Trophoblast cell (in vitro differentiated cells and primary cell): ENCODE measurements at regions not wholly inside any gene's neighbourhood (a gene's known extent, or its start where the extent isn't known, plus 50 kb on each side); places are given as distances from the start of the nearest gene placed in this dataset.

ENCODE experiments used
- DNase-seq, 2 donors: peaks; one replicate each; pipeline ENCODE4 v3.0.0-alpha.2; 2016
- H2AFZ ChIP-seq: 2 replicates; pipeline ENCODE4 v1.6.1; 2013; ENCODE audit warnings: low read length, moderate library complexity, mild to moderate bottlenecking; ENCODE audit not compliant: insufficient read depth, poor library complexity
- H2AK5ac ChIP-seq: 2 replicates; pipeline ENCODE4 v1.6.1; 2013; ENCODE audit warnings: mild to moderate bottlenecking, low read length
- H2BK120ac ChIP-seq: 2 replicates; pipeline ENCODE4 v1.6.1; 2013; ENCODE audit warnings: low read length, mild to moderate bottlenecking, moderate library complexity; ENCODE audit not compliant: insufficient read depth, poor library complexity
- H2BK12ac ChIP-seq: 2 replicates; pipeline ENCODE4 v1.6.1; 2013; ENCODE audit warnings: mild to moderate bottlenecking, low read length, moderate library complexity
- H2BK5ac ChIP-seq: 2 replicates; pipeline ENCODE4 v1.6.1; 2013; ENCODE audit warnings: low read length, low read depth, moderate library complexity, mild to moderate bottlenecking; ENCODE audit not compliant: poor library complexity
- H3K14ac ChIP-seq: 2 replicates; pipeline ENCODE4 v1.6.1; 2013; ENCODE audit warnings: mild to moderate bottlenecking, low read length
- H3K18ac ChIP-seq: 2 replicates; pipeline ENCODE4 v1.6.1; 2013; ENCODE audit warnings: mild to moderate bottlenecking, low read length
- H3K23ac ChIP-seq: 2 replicates; pipeline ENCODE4 v1.6.1; 2013; ENCODE audit warnings: low read length
- H3K27ac ChIP-seq: 2 replicates; pipeline ENCODE4 v1.5.1; 2013; ENCODE audit warnings: low read depth, mild to moderate bottlenecking, inconsistent platforms, low read length, moderate library complexity
- H3K27me3 ChIP-seq: 2 replicates; pipeline ENCODE4 v1.6.1; 2013; ENCODE audit warnings: inconsistent platforms, mild to moderate bottlenecking, low read length, moderate library complexity; ENCODE audit not compliant: insufficient read depth
- H3K36me3 ChIP-seq, 2 experiments: 1 replicate in 1 of 2; 2 replicates in 1 of 2; pipeline ENCODE4 v1.6.1; 2013; ENCODE audit warnings: low read length in 2 of 2, mild to moderate bottlenecking in 2 of 2, moderate library complexity in 1 of 2; ENCODE audit not compliant: insufficient read depth in 2 of 2, control insufficient read depth in 1 of 2
- H3K4ac ChIP-seq: 2 replicates; pipeline ENCODE4 v1.6.1; 2013; ENCODE audit warnings: low read depth, mild to moderate bottlenecking, low read length, moderate library complexity
- H3K4me1 ChIP-seq, 2 experiments: 1 replicate in 1 of 2; 2 replicates in 1 of 2; pipeline ENCODE4 v1.6.1; 2013; ENCODE audit warnings: low read length in 2 of 2, mild to moderate bottlenecking in 2 of 2, moderate library complexity in 1 of 2; ENCODE audit not compliant: insufficient read depth in 2 of 2, control insufficient read depth in 1 of 2
- H3K4me2 ChIP-seq: 2 replicates; pipeline ENCODE4 v1.6.1; 2013; ENCODE audit warnings: inconsistent platforms, mild to moderate bottlenecking, low read length, moderate library complexity
- H3K4me3 ChIP-seq: 2 replicates; pipeline ENCODE4 v1.5.1; 2013; ENCODE audit warnings: mild to moderate bottlenecking, low read depth, low read length, inconsistent platforms
- H3K79me1 ChIP-seq: one replicate; pipeline ENCODE4 v1.6.1; 2013; ENCODE audit warnings: low read length
- H3K79me2 ChIP-seq: 2 replicates; pipeline ENCODE4 v1.6.1; 2013; ENCODE audit warnings: low read length, mild to moderate bottlenecking; ENCODE audit not compliant: control insufficient read depth, insufficient read depth, poor library complexity
- H3K9ac ChIP-seq: 2 replicates; pipeline ENCODE4 v1.6.1; 2013; ENCODE audit warnings: mild to moderate bottlenecking, low read length
- H3K9me3 ChIP-seq: 2 replicates; pipeline ENCODE4 v1.6.1; 2013; ENCODE audit warnings: low read depth, mild to moderate bottlenecking, control low read depth, inconsistent platforms, low read length; ENCODE audit not compliant: insufficient read depth
- H4K12ac ChIP-seq: 2 replicates; pipeline ENCODE4 v1.6.1; 2013; ENCODE audit warnings: low read depth, mild to moderate bottlenecking, low read length, moderate library complexity
- H4K8ac ChIP-seq: 2 replicates; pipeline ENCODE4 v1.6.1; 2013; ENCODE audit warnings: low read depth, mild to moderate bottlenecking, low read length, moderate library complexity
- H4K91ac ChIP-seq: one replicate; pipeline ENCODE4 v1.6.1; 2013; ENCODE audit warnings: low read depth, mild to moderate bottlenecking, low read length, moderate library complexity
- WGBS: extraction: QIAGEN DNeasy Blood & Tissue Kit; methylation state at CpG from one replicate; pipeline ENCODE4 v1.1.7; 2013; ENCODE audit warnings: missing lambda C conversion rate; ENCODE audit not compliant: insufficient read length, insufficient coverage; ENCODE audit errors: extremely low coverage; 5-methylcytosine and 5-hydroxymethylcytosine counted together

DNA sequence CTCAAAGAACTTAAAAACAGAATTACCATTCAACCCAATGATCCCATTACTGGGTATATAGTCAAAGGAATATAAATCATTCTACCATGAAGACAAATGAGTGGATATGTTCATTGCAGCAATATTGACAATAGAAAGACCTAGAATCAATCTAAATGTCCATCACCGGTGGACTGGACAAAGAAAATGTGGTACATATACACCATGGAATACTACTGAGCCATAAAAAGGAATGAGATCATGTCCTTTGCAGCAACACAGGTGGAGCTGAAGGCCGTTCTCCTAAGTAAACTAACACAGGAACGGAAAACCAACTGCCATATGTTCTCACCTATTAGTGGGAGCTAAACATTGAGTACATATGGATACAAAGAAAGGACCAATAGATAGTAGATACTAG is 576.7 kb upstream of the CITED2 start:
- H3K9me3 ChIP-seq = no peaks in the 10 kb centered on the region
- no peak overlapping the region for H2AFZ ChIP-seq
- no peaks in the 10 kb centered on the region for H3K79me2 ChIP-seq
- H3K36me3 ChIP-seq = no peaks in the 10 kb centered on the region
- H2AK5ac ChIP-seq = no peak overlapping the region
- H2BK12ac ChIP-seq = no peak overlapping the region
- WGBS = no CpG with 5 or more reads among the region's 3 CpGs
- no peaks in the 10 kb centered on the region for H3K79me1 ChIP-seq
- H2BK120ac ChIP-seq = no peak overlapping the region
- DNase-seq = no peak
- no peak overlapping the region for H3K4me3 ChIP-seq
- no peak overlapping the region for H4K91ac ChIP-seq
- H3K4me1 ChIP-seq = no peaks in the 10 kb centered on the region
- no peak overlapping the region for H4K12ac ChIP-seq
- H3K4ac ChIP-seq = no peak overlapping the region
- no peak overlapping the region for H3K23ac ChIP-seq
- no peaks in the 10 kb centered on the region for H3K27me3 ChIP-seq
- H4K8ac ChIP-seq = no peak overlapping the region
- no peak overlapping the region for H3K27ac ChIP-seq
- H3K4me2 ChIP-seq = no peak overlapping the region
- H2BK5ac ChIP-seq = no peak overlapping the region
- no peak overlapping the region for H3K18ac ChIP-seq
- H3K14ac ChIP-seq = no peak overlapping the region
- no peak overlapping the region for H3K9ac ChIP-seq

DNA sequence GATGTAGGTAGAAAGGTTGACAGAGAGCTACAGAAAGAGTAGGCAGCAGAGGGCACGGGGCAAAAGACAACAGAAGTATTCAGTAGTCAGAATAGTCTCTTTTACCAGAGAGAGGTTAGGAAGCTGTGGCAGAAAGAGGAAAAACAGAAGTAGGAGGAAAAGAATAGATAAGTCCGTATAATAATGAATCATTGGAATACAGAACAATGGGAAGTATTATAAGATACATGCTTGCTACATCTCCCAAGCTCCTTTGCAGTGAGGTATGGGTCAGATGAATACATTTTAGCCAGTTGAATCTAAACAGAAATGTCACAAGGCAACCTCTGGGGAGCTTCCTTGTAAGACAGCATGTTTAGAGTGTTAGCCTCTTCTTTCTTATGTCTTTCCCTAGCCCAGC is 570.5 kb upstream of the CITED2 start:
- H4K91ac ChIP-seq = no peak overlapping the region
- no peak overlapping the region for H3K4me3 ChIP-seq
- no peak overlapping the region for H3K18ac ChIP-seq
- no peak overlapping the region for H4K12ac ChIP-seq
- no peaks in the 10 kb centered on the region for H3K79me1 ChIP-seq
- H2BK120ac ChIP-seq = no peak overlapping the region
- no peak overlapping the region for H3K23ac ChIP-seq
- H3K14ac ChIP-seq = no peak overlapping the region
- H3K27ac ChIP-seq = no peak overlapping the region
- no CpG with 5 or more reads among the region's 2 CpGs for WGBS
- H4K8ac ChIP-seq = no peak overlapping the region
- no peak overlapping the region for H3K4ac ChIP-seq
- peaks cover 0 to 2% of the 10 kb centered on the region in 2 experiments for H3K4me1 ChIP-seq
- H3K4me2 ChIP-seq = no peak overlapping the region
- H2BK5ac ChIP-seq = no peak overlapping the region
- DNase-seq = no peak
- H3K9me3 ChIP-seq = no peaks in the 10 kb centered on the region
- no peaks in the 10 kb centered on the region for H3K36me3 ChIP-seq
- H3K9ac ChIP-seq = no peak overlapping the region
- no peak overlapping the region for H2AFZ ChIP-seq
- H3K79me2 ChIP-seq = no peaks in the 10 kb centered on the region
- H3K27me3 ChIP-seq = no peaks in the 10 kb centered on the region
- no peak overlapping the region for H2BK12ac ChIP-seq
- no peak overlapping the region for H2AK5ac ChIP-seq

DNA sequence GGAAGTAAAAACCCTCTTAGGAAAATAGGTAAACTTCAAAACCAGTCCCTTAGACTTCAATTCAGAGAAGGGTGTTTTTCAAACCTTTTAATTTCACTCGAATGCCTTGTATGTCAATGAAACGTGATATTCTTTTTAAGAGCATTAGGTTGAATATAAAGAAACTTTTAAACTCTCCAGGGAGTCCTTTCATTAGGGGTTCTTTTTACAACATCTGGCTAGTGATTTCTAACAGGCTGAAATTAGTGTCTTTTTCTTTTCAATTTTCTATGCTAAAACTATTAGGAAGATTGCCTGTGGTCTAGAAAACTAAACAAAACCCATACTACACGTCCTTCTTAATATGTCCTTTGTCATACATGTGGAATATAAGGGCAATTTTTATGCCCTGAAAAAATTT is 569.7 kb upstream of the CITED2 start:
- no peak overlapping the region for H3K9ac ChIP-seq
- no peaks in the 10 kb centered on the region for H3K79me2 ChIP-seq
- no peak overlapping the region for H3K23ac ChIP-seq
- no peak overlapping the region for H2BK120ac ChIP-seq
- no peaks in the 10 kb centered on the region for H3K36me3 ChIP-seq
- no peak overlapping the region for H4K12ac ChIP-seq
- H2BK12ac ChIP-seq = no peak overlapping the region
- H4K8ac ChIP-seq = no peak overlapping the region
- H3K4me1 ChIP-seq = peaks cover 0 to 2% of the 10 kb centered on the region in 2 experiments
- H3K27ac ChIP-seq = no peak overlapping the region
- no peaks in the 10 kb centered on the region for H3K27me3 ChIP-seq
- DNase-seq = no peak
- H3K4ac ChIP-seq = no peak overlapping the region
- H2BK5ac ChIP-seq = no peak overlapping the region
- H3K14ac ChIP-seq = no peak overlapping the region
- no peak overlapping the region for H3K18ac ChIP-seq
- no CpG with 5 or more reads among the region's 3 CpGs for WGBS
- H2AFZ ChIP-seq = no peak overlapping the region
- H3K9me3 ChIP-seq = no peaks in the 10 kb centered on the region
- H2AK5ac ChIP-seq = no peak overlapping the region
- H4K91ac ChIP-seq = no peak overlapping the region
- no peak overlapping the region for H3K4me3 ChIP-seq
- H3K4me2 ChIP-seq = no peak overlapping the region
- no peaks in the 10 kb centered on the region for H3K79me1 ChIP-seq

DNA sequence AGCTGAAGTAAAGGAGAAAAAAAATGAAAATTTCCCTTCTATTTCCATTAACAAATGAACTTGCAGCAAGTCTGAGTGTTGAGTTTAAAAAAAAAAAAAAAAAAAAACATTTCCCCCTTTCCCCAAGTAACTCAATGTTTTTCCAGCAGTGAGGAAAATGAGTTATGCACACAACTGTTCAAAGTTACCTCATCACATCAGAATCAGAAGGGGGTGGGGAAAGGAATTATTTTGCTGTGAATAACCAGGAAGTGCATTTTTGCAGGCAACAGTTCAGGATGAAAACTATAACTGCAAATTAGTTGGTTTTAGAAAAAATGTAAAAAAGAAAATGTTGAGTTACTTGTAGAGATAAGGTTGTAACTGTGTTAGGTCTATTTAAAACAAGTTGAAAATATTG is 568.9 kb upstream of the CITED2 start:
- peak in 1 of 2 donors; percentile 56 for DNase-seq
- H3K36me3 ChIP-seq = no peaks in the 10 kb centered on the region

More for the DNA sequence above, 568.9 kb upstream of the CITED2 start:
- Histone ChIP-seq H3K9ac (no peak overlapping the region), H3K4me3 (no peak overlapping the region), H3K9me3 (no peaks in the 10 kb centered on the region), H3K27me3 (no peaks in the 10 kb centered on the region), H3K4me1 (peaks cover 0 to 2% of the 10 kb centered on the region in 2 experiments), H2BK5ac (no peak overlapping the region), H2AFZ (no peak overlapping the region), H3K79me2 (no peaks in the 10 kb centered on the region), H2BK120ac (no peak overlapping the region), H4K91ac (no peak overlapping the region), H4K12ac (no peak overlapping the region), H3K27ac (no peak overlapping the region), H2BK12ac (no peak overlapping the region), H3K4ac (no peak overlapping the region), H3K23ac (no peak overlapping the region), H3K79me1 (no peaks in the 10 kb centered on the region), H2AK5ac (no peak overlapping the region), H3K18ac (no peak overlapping the region), H3K4me2 (no peak overlapping the region), H4K8ac (no peak overlapping the region), H3K14ac (no peak overlapping the region)
